GM18873 (cell line): ENCODE measurements at regions not wholly inside any gene's neighbourhood (a gene's known extent, or its start where the extent isn't known, plus 50 kb on each side); places are given as distances from the start of the nearest gene placed in this dataset.
"Not testable (repeated sequence)": the region's sequence is repeated elsewhere in the genome, so short reads cannot be mapped to it uniquely, and the experiment has no call there.

ENCODE experiments used
- ATAC-seq: cut with Tn5 transposase; IDR thresholded peaks from one replicate; pipeline ENCODE4 v1.9.1; 2021; ENCODE audit warnings: mild to moderate bottlenecking, moderate library complexity, moderate number of reproducible peaks; ENCODE audit not compliant: unreplicated experiment, low FRiP score

- no peak for ATAC-seq
These were observed 263.9 kb downstream of the KTN1 start for GRCh38 chr14:55843718-55844403.

DNA sequence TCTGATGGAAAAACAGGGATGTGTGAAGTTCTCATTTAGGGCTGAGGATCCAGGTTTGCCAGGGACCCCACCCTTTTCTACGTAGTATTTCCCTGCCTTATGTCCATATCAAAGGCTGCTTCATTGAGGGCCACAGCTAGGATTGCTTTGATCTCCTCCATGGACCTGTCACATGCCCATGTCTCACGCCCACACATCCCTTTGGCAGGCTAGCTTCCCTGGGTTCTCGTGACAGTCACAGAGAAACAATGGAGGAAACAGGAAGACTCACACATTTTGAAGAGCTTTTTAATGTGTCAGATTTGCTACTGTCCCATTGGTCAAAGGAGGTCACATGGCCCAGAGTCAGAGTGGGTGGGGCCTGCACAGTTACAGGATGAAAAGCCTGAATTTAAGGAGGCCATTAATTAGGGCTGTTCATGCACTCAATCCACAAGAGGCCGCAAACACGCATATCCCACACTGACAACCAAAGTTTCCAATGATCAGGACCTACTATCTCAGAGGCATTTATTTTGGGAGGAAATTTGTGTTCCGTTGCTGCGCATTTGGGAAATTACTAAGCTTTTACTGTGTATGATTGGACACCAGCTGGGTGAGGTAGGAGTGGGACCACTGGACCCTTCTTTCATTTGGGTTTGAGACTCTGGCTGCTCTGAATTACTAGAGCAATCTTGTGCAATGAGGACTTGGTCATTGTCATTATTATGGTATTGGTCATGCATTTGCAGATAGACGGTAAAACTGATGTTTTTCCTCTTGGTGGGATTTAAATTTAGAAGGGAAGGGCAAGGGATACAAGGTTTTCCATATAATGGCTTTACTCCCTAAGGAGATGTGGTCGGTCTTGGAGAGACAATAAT lies 266.2 kb downstream of the KTN1 start:
- ATAC-seq: no peak

- ATAC-seq: no peak
These were observed 266.9 kb downstream of the KTN1 start for GRCh38 chr14:55846826-55847446.

- no peak for ATAC-seq
These were observed 267.8 kb downstream of the KTN1 start for GRCh38 chr14:55847766-55848165.

- no peak for ATAC-seq
These were observed 269.0 kb downstream of the KTN1 start for GRCh38 chr14:55848964-55849363.

- no peak for ATAC-seq
These were observed 268.4 kb upstream of the PELI2 start for GRCh38 chr14:55849833-55850232.

DNA sequence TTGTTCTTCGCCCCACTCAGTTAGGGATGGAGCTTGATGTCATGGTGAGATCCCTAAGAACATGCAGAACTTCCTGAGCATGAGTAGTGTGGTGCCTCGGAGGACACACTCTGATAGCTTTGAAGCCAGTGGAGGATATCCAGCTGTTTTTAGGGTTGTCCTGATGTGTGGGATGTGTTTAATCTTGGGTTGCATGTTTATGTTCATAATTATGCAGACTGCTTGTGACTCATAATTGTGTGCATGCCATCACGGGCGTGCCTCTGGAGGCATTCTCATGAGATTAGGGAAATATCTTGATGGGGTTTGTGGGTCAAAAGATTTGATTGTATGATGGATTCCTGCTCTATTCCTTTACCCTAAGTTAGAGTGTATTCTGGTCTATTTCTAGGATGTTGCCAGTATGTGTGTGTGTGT lies 267.4 kb upstream of the PELI2 start:
- no peak for ATAC-seq

- no peak for ATAC-seq
These were observed 266.9 kb upstream of the PELI2 start for GRCh38 chr14:55851301-55851700.

DNA sequence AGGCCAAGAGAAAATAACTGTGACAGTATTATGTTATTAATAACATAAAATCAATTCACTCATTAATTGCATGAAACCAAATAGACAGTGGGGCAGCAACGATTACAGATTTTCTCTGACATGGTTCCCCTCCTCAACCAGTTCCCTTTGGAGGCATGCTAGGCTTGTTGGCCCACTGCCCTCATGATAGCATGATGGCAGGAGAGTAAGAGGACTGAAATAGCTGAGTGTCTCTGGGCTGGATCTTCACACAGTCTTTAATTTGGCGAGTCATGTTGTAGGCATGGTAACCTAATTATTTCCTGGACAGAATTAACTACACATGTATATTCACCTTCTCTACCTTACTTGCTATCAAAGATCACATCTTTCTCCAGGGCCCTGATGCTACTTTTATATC lies 266.2 kb upstream of the PELI2 start:
- no peak for ATAC-seq

DNA sequence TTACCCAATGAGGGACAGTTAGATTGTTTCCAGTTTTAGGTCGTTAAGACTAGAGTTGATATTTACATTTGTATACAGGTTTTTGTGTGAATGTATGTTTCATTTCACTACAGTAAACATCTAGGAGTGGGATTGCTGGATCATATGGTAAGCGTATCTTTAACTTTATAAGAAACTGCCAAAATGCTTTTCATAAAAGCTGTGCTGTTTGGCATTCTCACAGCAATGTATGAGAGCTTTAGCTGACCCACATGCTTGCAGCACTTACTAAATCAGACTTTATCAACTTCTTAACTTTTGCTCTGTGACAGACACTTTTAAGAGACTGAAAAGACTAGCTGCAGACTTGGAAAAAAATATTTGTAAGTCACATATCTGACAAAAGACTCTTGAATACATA lies 262.5 kb upstream of the PELI2 start:
- ATAC-seq: no peak

DNA sequence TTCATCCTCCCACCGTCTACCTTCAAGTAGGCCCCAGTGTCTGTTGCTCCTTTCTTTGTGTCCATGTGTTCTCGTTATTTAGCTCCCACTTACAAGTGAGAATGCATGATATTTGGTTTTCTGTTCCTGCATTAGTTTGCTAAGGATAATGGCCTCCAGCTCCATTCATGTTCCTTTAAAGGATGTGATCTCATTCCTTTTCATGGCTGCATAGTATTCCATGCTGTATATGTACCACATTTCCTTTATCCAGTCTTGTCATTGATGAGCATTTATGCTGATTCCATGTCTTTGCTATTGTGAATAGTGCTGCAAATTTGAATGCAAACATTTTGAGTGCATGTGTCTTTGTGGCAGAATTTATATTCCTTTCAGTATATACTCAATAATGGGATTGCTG lies 259.6 kb upstream of the PELI2 start:
- ATAC-seq: no peak

- not testable (repeated sequence) for ATAC-seq
These were observed 256.6 kb upstream of the PELI2 start for GRCh38 chr14:55861561-55861960.

DNA sequence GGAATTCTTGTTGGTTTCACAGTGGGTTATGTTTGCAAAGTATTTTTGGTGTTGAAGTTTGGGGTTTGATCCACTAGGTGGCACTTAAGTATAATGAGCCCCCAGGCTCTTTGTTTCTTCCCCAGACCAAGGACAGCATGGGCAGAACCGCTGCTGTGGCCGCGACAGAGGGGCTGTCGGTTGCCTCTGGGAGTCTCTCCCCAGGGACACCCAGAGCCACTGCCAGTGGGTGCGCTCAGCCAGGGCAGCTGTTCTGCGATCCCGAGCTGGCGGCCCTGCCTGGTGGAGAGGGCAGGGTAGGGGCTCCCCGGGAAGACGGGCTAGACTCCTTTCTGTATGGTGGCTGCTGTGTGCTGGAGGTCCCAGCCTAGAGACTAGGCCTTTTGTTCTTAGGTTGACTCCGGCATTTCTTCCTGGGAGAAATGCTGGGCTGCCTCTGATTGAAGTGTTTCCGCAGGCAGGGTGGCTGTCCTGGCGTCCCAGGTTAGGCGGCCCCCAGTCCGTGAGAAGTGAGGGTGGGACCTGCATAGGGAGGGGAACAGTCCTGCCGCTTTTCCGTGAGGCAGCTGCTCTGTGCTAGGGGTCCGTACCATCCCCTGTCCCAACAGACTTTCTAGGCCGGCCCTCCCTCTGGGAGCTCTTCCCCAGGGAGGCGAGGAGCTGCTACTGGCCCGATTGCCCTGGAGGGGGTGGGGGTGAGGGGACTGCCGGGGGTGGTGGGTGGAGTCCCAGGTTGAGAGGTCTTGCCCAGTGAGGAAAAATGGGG lies 253.1 kb upstream of the PELI2 start:
- ATAC-seq: no peak

- no peak for ATAC-seq
These were observed 250.9 kb upstream of the PELI2 start for GRCh38 chr14:55867311-55867710.

- no peak for ATAC-seq
These were observed 250.5 kb upstream of the PELI2 start for GRCh38 chr14:55867719-55868118.

- no peak for ATAC-seq
These were observed 248.7 kb upstream of the PELI2 start for GRCh38 chr14:55869397-55870049.

DNA sequence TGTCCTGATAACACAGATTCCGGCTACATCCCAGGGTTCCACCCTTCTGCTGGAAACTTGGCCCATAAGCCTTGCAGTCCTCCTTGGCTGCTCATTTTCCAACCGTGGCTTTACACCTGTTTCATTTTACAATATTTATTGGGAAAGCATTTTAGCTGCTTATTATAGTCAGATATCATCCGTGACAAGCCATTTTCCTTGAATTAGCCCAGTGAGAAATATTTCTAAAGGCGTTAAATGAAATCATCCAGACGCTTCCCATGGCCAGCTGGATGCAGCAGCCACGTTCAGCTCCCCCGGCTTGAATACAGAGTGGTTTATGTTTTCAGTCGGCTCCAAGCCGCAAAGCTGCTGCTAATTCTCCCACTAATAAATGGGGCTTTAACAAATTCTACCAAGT lies 245.0 kb upstream of the PELI2 start:
- no peak for ATAC-seq

DNA sequence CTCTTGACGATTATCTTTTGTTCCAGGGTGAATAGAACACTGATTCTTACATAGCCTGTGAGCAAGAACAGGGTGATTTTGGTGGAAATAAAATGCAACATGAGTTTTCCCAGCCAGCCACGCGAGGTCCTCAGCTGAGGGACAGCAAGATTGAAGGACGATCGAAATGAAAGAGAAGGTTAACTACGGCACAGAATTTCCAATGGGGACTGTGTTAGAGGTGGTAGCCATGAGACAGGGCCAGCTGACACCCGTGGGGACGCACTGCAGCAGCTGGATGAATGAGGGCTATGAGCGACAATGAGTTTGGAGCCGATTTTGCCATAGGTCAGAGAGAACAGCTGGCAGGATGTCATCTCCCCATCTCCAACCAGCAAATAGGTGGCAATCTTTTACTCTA lies 243.4 kb upstream of the PELI2 start:
- ATAC-seq: no peak

GRCh38 chr14:55877942-55878341 lies 240.3 kb upstream of the PELI2 start:
- no peak for ATAC-seq

DNA sequence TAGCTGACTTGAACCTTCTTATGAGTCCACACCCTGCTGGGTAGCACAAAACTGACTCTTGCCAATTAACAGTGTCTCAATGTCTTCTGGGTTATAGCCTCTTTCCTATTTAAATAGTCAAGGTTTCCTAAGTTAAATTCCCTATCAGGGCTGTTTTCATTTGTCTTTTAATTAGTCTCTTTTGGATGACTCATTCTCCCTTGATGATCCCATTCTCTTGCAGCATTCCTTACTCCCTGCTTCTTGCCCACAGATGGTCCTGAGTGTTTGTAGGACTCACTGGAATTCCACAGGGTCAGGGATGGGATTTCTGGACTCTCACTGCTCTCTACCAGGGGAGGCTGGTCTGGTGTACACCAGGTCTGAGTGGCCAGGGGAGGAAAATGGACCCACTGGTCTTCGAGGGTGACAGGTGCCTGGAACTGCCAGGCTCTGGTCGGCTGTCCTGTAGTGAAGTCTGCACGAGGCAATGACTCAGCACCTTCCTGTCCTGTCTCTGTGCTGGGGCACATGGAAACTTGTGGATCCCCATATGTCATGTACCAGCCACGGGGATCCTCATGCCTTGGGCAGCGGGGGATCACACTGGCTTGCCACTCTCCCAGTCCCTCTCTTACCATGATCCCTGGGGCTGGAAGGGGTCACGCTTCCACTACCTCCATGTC lies 236.5 kb upstream of the PELI2 start:
- no peak for ATAC-seq
